Suppressor macrophage (primary cell): ENCODE measurements at regions not wholly inside any gene's neighbourhood (a gene's known extent, or its start where the extent isn't known, plus 50 kb on each side); places are given as distances from the start of the nearest gene placed in this dataset.

Source experiments
- DNase-seq, 4 experiments: peaks; one replicate each; pipeline ENCODE4 v3.0.0-alpha.2; 2020 to 2022

DNA sequence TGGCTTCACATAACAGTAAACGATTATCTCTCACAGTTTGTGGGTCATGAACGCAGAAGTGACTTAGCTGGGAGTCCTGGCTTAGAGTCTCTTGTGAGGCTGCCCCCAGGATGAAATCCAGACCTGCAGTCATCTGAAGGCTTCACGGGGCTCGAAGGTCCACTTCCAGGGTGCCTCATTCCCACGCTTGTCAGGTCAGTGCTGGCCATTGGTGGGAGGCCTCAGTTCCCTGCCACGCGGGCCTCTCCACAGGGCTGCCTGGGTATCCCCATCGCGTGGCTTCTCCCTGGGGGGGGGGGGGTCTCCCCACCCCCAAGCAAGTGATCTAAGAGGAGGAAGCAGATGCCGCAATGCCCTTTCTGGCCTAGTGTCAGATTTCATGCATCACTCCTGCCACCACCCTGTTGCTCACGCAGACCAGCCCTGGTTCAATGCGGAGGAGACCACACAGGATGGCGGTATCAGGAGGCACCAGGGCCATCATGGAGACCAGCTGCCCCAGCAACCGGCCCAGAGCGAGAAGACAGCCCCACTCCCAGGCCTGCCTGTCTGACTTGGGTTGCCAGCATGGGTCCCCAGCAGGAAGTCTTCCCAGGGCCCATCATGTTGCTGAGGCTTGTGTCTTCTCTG is 77.3 kb upstream of the CDH5 start:
- no peak for DNase-seq

- no peak for DNase-seq
Observed at GRCh38 chr16:66287926-66288325, 78.6 kb upstream of the CDH5 start.

- DNase-seq: peak in 2 of 4 experiments; percentile 9 to 11
Observed at GRCh38 chr16:66287416-66287815, 79.1 kb upstream of the CDH5 start.

GRCh38 chr16:66286527-66286926 is 80.0 kb upstream of the CDH5 start:
- DNase-seq: no peak

DNA sequence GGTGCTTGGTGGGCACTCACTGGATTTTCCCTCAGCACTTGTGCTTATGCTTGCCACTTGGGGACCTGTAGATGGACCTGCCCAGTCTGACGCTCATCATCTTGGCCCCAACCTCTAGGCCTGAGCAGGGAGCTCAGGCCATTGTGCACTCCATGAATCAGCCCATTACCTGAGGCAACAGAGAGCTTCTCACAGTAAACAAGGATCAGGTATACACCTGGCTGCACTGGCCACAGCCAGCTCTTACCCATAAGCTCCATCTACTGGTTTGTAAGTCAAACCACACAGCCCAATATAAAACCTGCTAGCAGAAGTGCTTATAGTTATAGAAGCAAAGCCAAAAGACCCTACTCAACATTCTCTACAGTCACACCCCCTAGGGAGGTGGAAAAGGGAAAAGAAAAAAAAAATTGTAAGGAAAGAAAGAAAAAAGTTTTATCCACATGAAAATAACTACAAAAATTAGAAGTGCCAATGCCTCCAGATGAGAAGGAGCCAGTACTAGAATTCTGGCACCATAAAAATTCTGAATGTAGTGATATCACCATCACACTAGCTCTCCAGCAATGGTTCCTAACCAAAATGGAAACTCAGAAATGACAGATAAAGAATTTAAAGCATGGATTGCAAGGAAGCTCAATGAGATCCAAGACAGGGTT is 87.8 kb upstream of the CDH5 start:
- DNase-seq: no peak

DNA sequence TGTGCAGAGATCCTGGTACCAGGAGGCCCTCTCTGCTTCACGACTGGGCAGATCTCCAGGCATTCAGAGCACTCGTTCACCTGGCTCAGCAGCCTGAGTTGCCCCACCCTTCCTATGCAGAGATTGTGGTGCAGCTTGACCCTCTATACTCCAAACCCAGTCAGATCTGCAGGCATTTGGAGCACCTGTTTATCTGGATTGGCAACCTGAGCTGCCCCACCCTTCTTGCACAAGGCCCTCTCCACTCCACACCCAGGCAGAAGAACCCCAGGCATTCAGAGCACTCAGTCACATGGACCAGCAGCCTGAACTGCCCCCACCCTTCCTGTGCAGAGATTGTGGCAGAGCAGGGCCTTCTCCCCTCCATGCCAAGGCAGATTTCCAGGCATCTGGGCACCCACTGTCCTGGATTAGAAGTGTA is 88.4 kb upstream of the CDH5 start:
- no peak for DNase-seq

GRCh38 chr16:66277311-66278070 is 89.0 kb upstream of the CDH5 start:
- DNase-seq: no peak

GRCh38 chr16:66275775-66276428 is 90.6 kb upstream of the CDH5 start:
- peak; percentile 72 to 81 (median 78) for DNase-seq

GRCh38 chr16:66274335-66275110 is 92.0 kb upstream of the CDH5 start:
- peak in 2 of 4 experiments; percentile 75 to 79 for DNase-seq

GRCh38 chr16:66273644-66274334 is 92.7 kb upstream of the CDH5 start:
- no peak for DNase-seq

- DNase-seq: no peak
Observed at GRCh38 chr16:66273053-66273452, 93.4 kb upstream of the CDH5 start.

DNA sequence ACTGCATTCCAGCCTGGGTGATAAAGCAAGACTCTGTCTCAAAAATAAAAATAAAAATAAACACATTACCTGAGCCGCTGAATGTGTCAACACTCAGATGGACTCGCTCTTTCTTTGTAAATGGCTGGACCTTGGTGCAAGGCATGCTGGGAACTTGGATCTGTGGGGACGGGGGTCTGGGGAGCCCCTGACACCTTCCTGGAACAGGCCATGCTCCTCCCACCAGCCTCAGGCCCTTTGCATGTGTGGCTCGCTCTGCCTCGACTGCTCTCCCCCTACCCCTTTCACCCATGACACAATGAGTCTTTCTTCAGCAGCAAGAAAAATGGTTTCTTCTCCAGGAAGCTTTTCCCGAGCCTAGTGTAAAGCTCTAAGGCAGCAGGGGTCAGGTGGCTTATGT is 94.0 kb upstream of the CDH5 start:
- DNase-seq: no peak

GRCh38 chr16:66271074-66272060 is 95.1 kb upstream of the CDH5 start:
- no peak for DNase-seq

DNA sequence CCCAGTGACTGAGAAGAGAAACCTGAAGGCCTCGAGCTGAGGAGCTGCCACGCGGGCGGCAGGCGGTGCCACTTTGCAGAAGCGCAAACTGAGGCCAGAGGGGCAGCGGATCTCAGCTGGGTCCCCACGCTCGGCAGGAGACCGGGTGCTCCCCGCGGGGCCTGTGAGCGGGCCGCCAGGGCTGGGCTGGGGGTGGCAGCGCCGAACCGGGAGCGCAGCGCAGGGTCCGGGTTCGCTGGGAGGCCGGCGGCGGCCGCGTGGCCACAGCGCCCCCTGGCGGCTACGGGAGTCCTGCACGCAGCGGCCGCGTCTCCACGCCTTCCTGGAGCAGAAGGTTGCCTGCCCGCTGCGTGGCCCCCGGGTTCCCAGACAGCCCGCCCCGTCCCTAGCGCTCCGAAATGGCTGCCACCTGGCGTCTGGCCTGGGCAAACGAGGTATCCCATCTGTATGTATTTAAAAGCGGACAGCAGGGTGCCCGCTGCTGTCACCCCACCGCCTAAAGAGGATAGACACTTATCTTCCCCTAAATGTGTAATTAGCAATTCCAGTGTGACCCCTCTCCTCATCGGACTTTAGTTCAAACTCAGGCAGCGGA is 96.1 kb upstream of the CDH5 start:
- peak; percentile 64 to 84 (median 80) for DNase-seq

DNA sequence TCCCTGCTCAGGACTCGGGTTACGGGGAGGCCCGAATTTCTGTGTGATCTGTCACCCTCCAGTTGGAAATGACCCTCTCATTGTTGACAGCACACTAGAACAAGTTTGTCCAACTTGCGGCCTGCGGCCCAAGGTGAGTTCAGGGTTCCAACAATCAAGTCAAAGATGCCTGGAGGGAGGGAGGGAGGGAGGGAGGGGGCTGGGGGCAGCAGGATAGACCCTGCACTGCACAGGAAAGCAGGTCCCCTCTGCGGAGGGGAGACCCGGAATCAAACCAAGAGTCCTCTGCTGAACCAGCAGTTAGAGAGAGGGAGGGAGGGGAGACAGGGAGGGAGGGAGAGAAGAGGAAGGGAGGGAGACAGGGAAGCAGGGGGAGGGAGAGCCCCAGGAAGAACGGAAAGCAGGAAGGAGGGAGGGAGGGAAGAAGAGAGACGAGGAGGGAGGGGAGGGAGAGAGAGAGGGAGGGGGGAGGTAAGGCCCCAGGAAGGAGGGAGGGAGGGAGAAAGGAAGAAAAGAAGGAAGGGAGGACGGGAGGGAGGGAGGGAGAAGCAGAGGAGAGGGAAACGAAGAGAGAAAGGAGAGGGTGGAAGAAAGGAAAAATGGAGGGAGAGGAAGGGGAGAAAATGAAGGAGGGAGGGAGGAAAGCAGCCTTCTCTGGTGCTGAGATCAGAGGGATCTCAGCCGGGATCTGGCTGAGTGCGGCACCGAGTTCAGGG is 96.7 kb upstream of the CDH5 start:
- no peak for DNase-seq

- DNase-seq: no peak
Observed at GRCh38 chr16:66267292-66268014, 99.0 kb upstream of the CDH5 start.

DNA sequence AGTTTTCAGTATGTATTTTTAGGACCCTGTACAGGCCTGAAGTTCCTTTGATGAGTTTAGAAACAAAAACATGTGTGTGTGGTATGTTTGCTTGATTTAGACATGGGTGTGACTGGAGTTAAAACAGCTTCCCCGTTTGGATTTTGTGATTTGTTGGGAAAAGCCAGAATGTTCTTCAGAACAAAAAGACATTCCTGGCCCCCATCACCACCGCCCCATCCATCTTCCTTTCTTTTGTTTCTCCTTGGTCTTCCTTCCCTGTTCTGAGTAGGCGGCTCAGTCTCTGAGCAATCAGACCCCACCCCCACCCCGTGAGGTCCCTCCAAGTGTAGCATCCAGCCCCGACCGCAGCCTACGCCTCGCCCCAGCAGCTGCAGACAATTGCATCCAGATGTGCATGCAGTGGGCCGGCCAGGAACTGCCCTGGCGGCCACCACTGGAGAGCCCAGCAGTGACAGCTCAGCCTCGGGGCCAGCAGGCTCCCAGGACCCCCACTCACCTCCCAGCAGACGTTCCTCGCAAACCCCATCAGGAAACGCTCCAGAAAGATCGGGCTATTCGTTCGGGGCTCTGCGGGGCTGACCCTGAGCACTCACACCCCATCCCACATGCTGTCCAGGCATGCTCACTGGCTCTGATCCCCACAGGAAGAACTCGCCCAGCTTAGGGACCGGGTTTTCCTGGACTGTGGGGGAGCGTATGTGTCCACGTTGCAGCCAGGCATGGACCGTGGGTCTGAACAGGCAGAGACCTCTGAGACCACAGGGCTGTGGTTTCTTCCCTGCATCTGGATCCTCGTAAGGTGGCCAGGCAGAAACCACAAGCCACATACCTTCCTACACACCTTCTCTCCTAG is 99.8 kb upstream of the CDH5 start:
- DNase-seq: peak in 3 of 4 experiments; percentile 27 to 46 (median 28)
